Nephron (organoid): ENCODE measurements at regions not wholly inside any gene's neighbourhood (a gene's known extent, or its start where the extent isn't known, plus 50 kb on each side); places are given as distances from the start of the nearest gene placed in this dataset.
"Not testable (repeated sequence)": the region's sequence is repeated elsewhere in the genome, so short reads cannot be mapped to it uniquely, and the experiment has no call there.

Experiments
- H3K27ac Mint-ChIP-seq, 3 experiments: 2 replicates each; pipeline ENCODE4 v1.8.0; 2020; ENCODE audit warnings: mixed read lengths in 3 of 3, mild to moderate bottlenecking in 2 of 3, moderate library complexity in 1 of 3
- H3K27me3 Mint-ChIP-seq: 2 replicates; pipeline ENCODE4 v1.8.0; 2021; ENCODE audit warnings: low read depth, mild to moderate bottlenecking, moderate library complexity, mixed read lengths
- H3K36me3 Mint-ChIP-seq: 2 replicates; pipeline ENCODE4 v1.8.0; 2020; ENCODE audit warnings: low read depth, mixed read lengths
- H3K4me1 Mint-ChIP-seq: 2 replicates; pipeline ENCODE4 v1.8.0; 2020; ENCODE audit warnings: mixed read lengths
- H3K4me3 Mint-ChIP-seq, 3 experiments: 2 replicates each; pipeline ENCODE4 v1.8.0; 2020; ENCODE audit warnings: mild to moderate bottlenecking in 3 of 3, mixed read lengths in 3 of 3, moderate library complexity in 2 of 3
- H3K9me3 Mint-ChIP-seq: 2 replicates; pipeline ENCODE4 v1.8.0; 2020; ENCODE audit warnings: mixed read lengths
- CTCF ChIP-seq, 3 experiments: fragments of 200-600 bp; sonication (generic); IDR thresholded peaks; one replicate each; pipeline ENCODE4 v1.5.0; 2021; ENCODE audit warnings: antibody characterized with exemption in 3 of 3; ENCODE audit not compliant: unreplicated experiment in 3 of 3

DNA sequence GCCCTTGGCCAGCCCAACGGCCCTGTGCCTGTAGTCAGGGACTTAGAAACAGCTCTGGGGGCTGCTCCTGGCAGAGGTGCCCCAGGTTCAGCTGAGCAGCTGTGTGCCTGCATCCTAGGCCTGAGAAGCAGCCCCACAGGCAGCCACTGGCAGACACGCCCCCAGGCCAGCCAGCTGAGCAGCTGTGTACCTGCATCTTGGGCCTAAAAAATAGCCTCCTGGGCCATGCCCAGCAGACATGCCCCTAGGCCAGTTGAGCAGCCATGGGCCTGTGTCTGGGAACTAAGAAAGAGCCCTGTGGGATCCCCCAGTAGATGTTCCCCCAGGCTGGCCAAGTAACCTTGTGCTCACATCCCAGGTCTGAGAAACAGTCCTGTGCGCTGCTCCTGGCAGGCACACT is 64.0 kb downstream of the TBR1 start:
- no peaks in the 10 kb centered on the region for H3K36me3 Mint-ChIP-seq
- no peaks in the 10 kb centered on the region for H3K4me1 Mint-ChIP-seq
- TF ChIP-seq CTCF (IDR thresholded peaks at IDR 0.05; ENCODE audit: unreplicated experiment in 3 of 3): no peak
- H3K27me3 Mint-ChIP-seq: no peaks in the 10 kb centered on the region
- peaks cover 25% of the 10 kb centered on the region for H3K9me3 Mint-ChIP-seq
- H3K27ac Mint-ChIP-seq: no peak overlapping the region
- H3K4me3 Mint-ChIP-seq: no peak overlapping the region

- no peak for TF ChIP-seq CTCF (IDR thresholded peaks at IDR 0.05; ENCODE audit: unreplicated experiment in 3 of 3)
- H3K9me3 Mint-ChIP-seq: peaks cover 25% of the 10 kb centered on the region
- no peaks in the 10 kb centered on the region for H3K36me3 Mint-ChIP-seq
- H3K27ac Mint-ChIP-seq: no peak overlapping the region
- no peaks in the 10 kb centered on the region for H3K27me3 Mint-ChIP-seq
- H3K4me1 Mint-ChIP-seq: no peaks in the 10 kb centered on the region
- H3K4me3 Mint-ChIP-seq: no peak overlapping the region
Measured at GRCh38 chr2:161481619-161482018, 65.5 kb downstream of the TBR1 start.

DNA sequence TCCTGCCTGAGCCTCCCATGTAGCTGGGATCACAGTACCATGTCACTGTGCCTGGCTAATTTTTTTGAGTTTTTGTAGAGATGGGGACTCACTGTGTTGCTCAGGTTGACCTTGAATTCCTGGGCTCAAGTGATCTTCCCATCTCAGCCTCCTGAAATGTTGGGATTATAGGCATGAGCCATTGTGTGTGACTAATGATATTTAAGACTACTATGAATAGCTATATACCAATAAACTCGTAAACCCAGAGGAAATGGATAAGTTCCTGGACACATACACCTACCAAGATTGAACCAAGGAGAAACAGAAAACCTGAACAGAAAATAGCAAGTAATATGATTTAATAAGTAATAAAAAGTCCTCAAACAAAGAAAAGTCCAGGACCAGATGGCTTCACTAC is 68.0 kb downstream of the TBR1 start:
- Mint-ChIP-seq H3K36me3 (no peaks in the 10 kb centered on the region), H3K9me3 (peaks cover 20% of the 10 kb centered on the region), H3K27ac (no peak overlapping the region), H3K4me1 (no peaks in the 10 kb centered on the region), H3K4me3 (no peak overlapping the region), H3K27me3 (no peaks in the 10 kb centered on the region)
- TF ChIP-seq CTCF (IDR thresholded peaks at IDR 0.05; ENCODE audit: unreplicated experiment in 3 of 3): no peak

GRCh38 chr2:161486111-161486510 is 70.0 kb downstream of the TBR1 start:
- H3K4me3 Mint-ChIP-seq: no peak overlapping the region
- H3K27ac Mint-ChIP-seq: no peak overlapping the region
- H3K9me3 Mint-ChIP-seq: peaks cover 10% of the 10 kb centered on the region

DNA sequence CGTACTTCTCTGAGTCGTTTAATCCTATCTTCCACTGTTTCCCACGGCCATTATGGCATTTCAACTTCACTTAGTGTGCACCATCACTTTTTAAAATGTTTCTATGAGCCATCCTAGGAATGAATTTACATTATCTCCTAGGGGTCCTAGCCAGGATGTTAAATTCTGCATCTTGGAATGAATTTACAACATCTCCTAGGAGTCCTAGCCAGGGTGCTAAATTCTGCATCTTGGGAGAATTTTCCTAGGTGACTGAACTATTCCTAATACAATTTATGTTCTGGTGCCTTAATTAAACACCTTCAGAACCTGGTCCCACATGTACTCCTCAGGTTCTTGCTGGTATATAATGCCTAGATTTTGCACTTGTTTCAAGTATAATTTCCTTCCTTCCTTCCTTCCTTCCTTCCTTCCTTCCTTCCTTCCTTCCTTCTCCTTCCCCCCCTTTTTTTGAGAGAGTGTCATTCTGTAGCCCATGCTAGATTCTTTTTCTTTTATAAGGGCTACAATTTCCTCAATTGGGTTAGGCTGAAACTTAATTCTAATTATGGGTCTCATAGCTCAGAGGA is 72.1 kb downstream of the TBR1 start:
- H3K4me1 Mint-ChIP-seq: no peaks in the 10 kb centered on the region
- no peaks in the 10 kb centered on the region for H3K9me3 Mint-ChIP-seq
- no peak for TF ChIP-seq CTCF (IDR thresholded peaks at IDR 0.05; ENCODE audit: unreplicated experiment in 3 of 3)
- H3K36me3 Mint-ChIP-seq: no peaks in the 10 kb centered on the region
- H3K4me3 Mint-ChIP-seq: no peak overlapping the region
- H3K27me3 Mint-ChIP-seq: no peaks in the 10 kb centered on the region
- no peak overlapping the region for H3K27ac Mint-ChIP-seq

More at GRCh38 chr2:161486111-161486510, 70.0 kb downstream of the TBR1 start:
- Mint-ChIP-seq H3K4me1 (no peaks in the 10 kb centered on the region), H3K27me3 (no peaks in the 10 kb centered on the region), H3K36me3 (no peaks in the 10 kb centered on the region)
- no peak for TF ChIP-seq CTCF (IDR thresholded peaks at IDR 0.05; ENCODE audit: unreplicated experiment in 3 of 3)

- TF ChIP-seq CTCF (IDR thresholded peaks at IDR 0.05; ENCODE audit: unreplicated experiment in 3 of 3): no peak
- no peak overlapping the region for H3K27ac Mint-ChIP-seq
- no peak overlapping the region for H3K4me3 Mint-ChIP-seq
- no peaks in the 10 kb centered on the region for H3K4me1 Mint-ChIP-seq
- no peaks in the 10 kb centered on the region for H3K27me3 Mint-ChIP-seq
- H3K36me3 Mint-ChIP-seq: no peaks in the 10 kb centered on the region
- H3K9me3 Mint-ChIP-seq: no peaks in the 10 kb centered on the region
Measured at GRCh38 chr2:161488879-161489278, 72.8 kb downstream of the TBR1 start.

- H3K9me3 Mint-ChIP-seq, H3K4me3 Mint-ChIP-seq, H3K27me3 Mint-ChIP-seq, H3K36me3 Mint-ChIP-seq, H3K27ac Mint-ChIP-seq, H3K4me1 Mint-ChIP-seq: not testable (repeated sequence)
Measured at GRCh38 chr2:161500892-161501610, 85.0 kb downstream of the TBR1 start.

DNA sequence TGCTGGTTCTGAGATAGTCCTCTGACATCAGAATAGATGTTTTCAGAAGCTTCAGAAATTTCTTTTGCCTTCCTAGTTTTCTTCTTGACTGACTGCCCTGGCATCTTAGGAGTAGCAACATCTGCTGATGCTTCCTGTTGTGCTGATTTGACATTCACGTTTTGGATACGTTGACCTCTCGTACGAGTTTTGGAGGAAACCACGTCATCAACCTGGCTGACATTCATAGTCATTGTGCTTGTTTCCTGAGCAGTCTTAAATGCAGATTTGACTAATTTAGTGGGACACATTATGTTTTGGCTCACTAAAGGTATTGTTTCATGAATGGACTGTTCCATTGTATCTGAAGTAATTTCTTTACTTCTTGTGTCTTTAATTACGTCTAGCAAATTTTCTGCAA is 86.2 kb downstream of the TBR1 start:
- not testable (repeated sequence) for H3K9me3 Mint-ChIP-seq, H3K27me3 Mint-ChIP-seq, H3K27ac Mint-ChIP-seq, H3K4me3 Mint-ChIP-seq, H3K36me3 Mint-ChIP-seq, H3K4me1 Mint-ChIP-seq
